GM23338 (cell line): ENCODE measurements at regions not wholly inside any gene's neighbourhood (a gene's known extent, or its start where the extent isn't known, plus 50 kb on each side); places are given as distances from the start of the nearest gene placed in this dataset.

Source experiments
- ATAC-seq: fragments of 200-7000 bp; cut with Tn5 transposase; 3 replicates; pipeline ENCODE4 v1.9.1; 2020
- DNase-seq: peaks from one replicate; pipeline ENCODE4 v3.0.0-alpha.2; 2015; ENCODE audit warnings: low spot score
- H2AFZ ChIP-seq: fragments of 200-600 bp; sonication (generic); 2 replicates; pipeline ENCODE4 v1.8.0; 2016; ENCODE audit warnings: antibody characterized with exemption, mild to moderate bottlenecking, moderate library complexity
- H3F3A ChIP-seq: fragments of 200-600 bp; sonication (generic); replicated peaks from 2 replicates; pipeline ENCODE4 v1.8.0; 2017; ENCODE audit warnings: antibody characterized with exemption, mixed run types, low read depth
- H3K27ac ChIP-seq: fragments of 200-600 bp; sonication (generic); 2 replicates; pipeline ENCODE4 v1.6.1; 2016; ENCODE audit warnings: low read depth
- H3K27me3 ChIP-seq: fragments of 200-600 bp; sonication (generic); 2 replicates; pipeline ENCODE4 v1.8.0; 2016; ENCODE audit warnings: mild to moderate bottlenecking, mixed run types, moderate library complexity; ENCODE audit not compliant: insufficient read depth
- H3K36me3 ChIP-seq: fragments of 200-600 bp; sonication (generic); 2 replicates; pipeline ENCODE4 v1.8.0; 2016; ENCODE audit warnings: mild to moderate bottlenecking; ENCODE audit not compliant: insufficient read depth
- H3K4me1 ChIP-seq: fragments of 200-600 bp; sonication (generic); 2 replicates; pipeline ENCODE4 v1.8.0; 2016; ENCODE audit warnings: mild to moderate bottlenecking, moderate library complexity; ENCODE audit not compliant: insufficient read depth
- H3K4me2 ChIP-seq: fragments of 200-600 bp; sonication (generic); 2 replicates; pipeline ENCODE4 v1.7.1; 2017; ENCODE audit warnings: mixed run types
- H3K4me3 ChIP-seq: fragments of 200-600 bp; sonication (generic); 2 replicates; pipeline ENCODE4 v1.6.1; 2016; ENCODE audit warnings: mixed run types
- H3K79me2 ChIP-seq: fragments of 200-600 bp; sonication (generic); replicated peaks from 2 replicates; pipeline ENCODE4 v1.8.0; 2017; ENCODE audit warnings: mild to moderate bottlenecking; ENCODE audit not compliant: insufficient read depth
- H3K9me2 ChIP-seq: fragments of 200-600 bp; sonication (generic); 2 replicates; pipeline ENCODE4 v1.8.0; 2017; ENCODE audit not compliant: insufficient read depth
- H4K20me1 ChIP-seq: fragments of 200-600 bp; sonication (generic); replicated peaks from 2 replicates; pipeline ENCODE4 v1.8.0; 2017; ENCODE audit warnings: mild to moderate bottlenecking; ENCODE audit not compliant: insufficient read depth
- H3K27ac Mint-ChIP-seq: 2 replicates; pipeline ENCODE4 v1.8.0; 2020; ENCODE audit warnings: inconsistent platforms, mild to moderate bottlenecking, moderate library complexity, mixed read lengths
- H3K27me3 Mint-ChIP-seq: 3 replicates; pipeline ENCODE4 v1.8.0; 2022; ENCODE audit warnings: low read depth, mild to moderate bottlenecking, moderate library complexity, mixed read lengths, inconsistent platforms; ENCODE audit not compliant: insufficient read depth, poor library complexity
- H3K36me3 Mint-ChIP-seq: 3 replicates; pipeline ENCODE4 v1.8.0; 2021; ENCODE audit warnings: low read depth, mild to moderate bottlenecking, inconsistent platforms, moderate library complexity, mixed read lengths
- H3K4me1 Mint-ChIP-seq: 3 replicates; pipeline ENCODE4 v1.8.0; 2020; ENCODE audit warnings: mild to moderate bottlenecking, inconsistent platforms, mixed read lengths
- H3K4me3 Mint-ChIP-seq: 3 replicates; pipeline ENCODE4 v1.8.0; 2021; ENCODE audit warnings: moderate library complexity, mild to moderate bottlenecking, inconsistent platforms, mixed read lengths
- H3K9me3 Mint-ChIP-seq: 3 replicates; pipeline ENCODE4 v1.8.0; 2020; ENCODE audit warnings: moderate library complexity, mild to moderate bottlenecking, inconsistent platforms, mixed read lengths
- CREB1 ChIP-seq: fragments of 250-450 bp; sonication (Bioruptor Pico); IDR thresholded peaks from 2 replicates; pipeline ENCODE4 v1.5.0; 2020; ENCODE audit warnings: low read depth, mild to moderate bottlenecking, moderate library complexity
- CTCF ChIP-seq, 2 experiments: fragments of 200-600 bp in 1 of 2; sonication (generic) in 1 of 2; conservative IDR thresholded peaks; 2 replicates each; pipeline versions ENCODE4 v1.5.1 to v1.6.1; 2016 to 2017; ENCODE audit warnings: antibody characterized with exemption in 2 of 2, low read depth in 2 of 2, mild to moderate bottlenecking in 2 of 2, moderate library complexity in 1 of 2
- ETS1 ChIP-seq: IDR thresholded peaks from 2 replicates; pipeline ENCODE4 v1.6.1; 2016; ENCODE audit warnings: antibody characterized with exemption
- EZH2phosphoT487 ChIP-seq: fragments of 200-600 bp; sonication (generic); IDR thresholded peaks from one replicate; pipeline ENCODE4 v1.8.1; 2018; ENCODE audit warnings: antibody characterized with exemption; ENCODE audit not compliant: unreplicated experiment
- JUNB ChIP-seq: IDR thresholded peaks from one replicate; pipeline ENCODE4 v1.6.1; 2016; ENCODE audit warnings: antibody characterized with exemption; ENCODE audit not compliant: unreplicated experiment
- NANOG ChIP-seq: IDR thresholded peaks from 2 replicates; pipeline ENCODE4 v1.6.1; 2016; ENCODE audit warnings: antibody characterized with exemption, borderline replicate concordance
- POLR2AphosphoS5 ChIP-seq: IDR thresholded peaks from 2 replicates; pipeline ENCODE4 v1.6.1; 2016; ENCODE audit warnings: antibody characterized with exemption, low read depth
- REST ChIP-seq: IDR thresholded peaks from one replicate; pipeline ENCODE4 v1.6.1; 2018; ENCODE audit warnings: antibody characterized with exemption; ENCODE audit not compliant: unreplicated experiment
- STAT1 ChIP-seq: IDR thresholded peaks from one replicate; pipeline ENCODE4 v1.6.1; 2016; ENCODE audit warnings: antibody characterized with exemption; ENCODE audit not compliant: unreplicated experiment
- ZNF114 ChIP-seq: fragments of 250-450 bp; sonication (Bioruptor Pico); IDR thresholded peaks from 2 replicates; pipeline ENCODE4 v1.5.0; 2020; ENCODE audit warnings: mild to moderate bottlenecking, moderate library complexity
- ZNF331 ChIP-seq: fragments of 250-450 bp; sonication (Bioruptor Pico); IDR thresholded peaks from 2 replicates; pipeline ENCODE4 v1.5.0; 2020; ENCODE audit warnings: low read depth, mild to moderate bottlenecking, moderate library complexity
- ZNF462 ChIP-seq: fragments of 250-450 bp; sonication (Bioruptor Pico); IDR thresholded peaks from 2 replicates; pipeline ENCODE4 v1.5.0; 2020; ENCODE audit warnings: mild to moderate bottlenecking, moderate library complexity

GRCh38 chr15:62765916-62766315 is 276.6 kb upstream of the TPM1 start (continued):
- TF ChIP-seq CTCF (conservative IDR thresholded peaks at IDR 0.05; ENCODE audit: low read depth in 2 of 2) (no peak), JUNB (no peak), POLR2AphosphoS5 (no peak)

- DNase-seq (no peak), ATAC-seq (no peak)
- Histone ChIP-seq H3K4me1 (no peaks in the 10 kb centered on the region), H3K27ac (no peak overlapping the region), H3K79me2 (no peaks in the 10 kb centered on the region), H4K20me1 (no peaks in the 10 kb centered on the region), H3K27me3 (no peaks in the 10 kb centered on the region), H3K4me2 (no peak overlapping the region), H2AFZ (no peak overlapping the region), H3F3A (no peaks in the 10 kb centered on the region), H3K4me3 (no peak overlapping the region), H3K9me2 (no peaks in the 10 kb centered on the region), H3K36me3 (0 out of 2 replicates have a peak, but pooled peaks cover 4% of the 10 kb centered on the region)
- Mint-ChIP-seq H3K36me3 (peaks cover 7% of the 10 kb centered on the region; the same call in 2 of the 3 replicates), H3K4me3 (no peak overlapping the region), H3K27ac (no peak overlapping the region), H3K4me1 (no peaks in the 10 kb centered on the region; the same call in 1 of the 3 replicates), H3K27me3 (peaks cover 5% of the 10 kb centered on the region), H3K9me3 (no peaks in the 10 kb centered on the region; the same call in 2 of the 3 replicates)
- TF ChIP-seq ZNF331 (no peak), NANOG (no peak), ZNF462 (CRISPR knock-in tag) (no peak), ETS1 (no peak), ZNF114 (CRISPR knock-in tag) (no peak), CREB1 (CRISPR knock-in tag) (no peak), JUNB (no peak), REST (no peak), POLR2AphosphoS5 (no peak), STAT1 (no peak), EZH2phosphoT487 (no peak)
Observed at GRCh38 chr15:62766599-62766998, 275.9 kb upstream of the TPM1 start.
